ENCODE measurements at regions not wholly inside any gene's neighbourhood (a gene's known extent, or its start where the extent isn't known, plus 50 kb on each side); places are given as distances from the start of the nearest gene placed in this dataset.

DNA sequence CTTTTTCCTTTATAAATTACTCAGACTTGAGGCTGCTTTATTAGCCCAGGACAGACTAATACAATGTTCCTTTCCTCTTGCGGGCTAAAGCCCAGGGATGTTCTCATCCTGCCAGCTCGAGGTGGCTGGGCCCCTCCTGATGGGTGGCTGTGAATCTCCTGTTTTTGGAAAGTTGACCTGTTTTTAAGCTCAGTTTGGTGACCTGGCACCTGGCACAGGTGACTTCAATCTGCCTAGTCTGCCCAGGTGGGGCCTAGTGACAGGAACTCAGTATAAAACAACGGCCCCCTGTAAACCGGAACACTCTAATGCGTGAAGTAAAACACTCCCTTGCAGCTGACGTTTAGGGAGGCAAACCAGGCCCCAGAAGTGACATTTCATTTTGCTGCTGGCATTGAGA is 92.7 kb upstream of the SNTG2 start:
- DNase-seq = no peak

DNA sequence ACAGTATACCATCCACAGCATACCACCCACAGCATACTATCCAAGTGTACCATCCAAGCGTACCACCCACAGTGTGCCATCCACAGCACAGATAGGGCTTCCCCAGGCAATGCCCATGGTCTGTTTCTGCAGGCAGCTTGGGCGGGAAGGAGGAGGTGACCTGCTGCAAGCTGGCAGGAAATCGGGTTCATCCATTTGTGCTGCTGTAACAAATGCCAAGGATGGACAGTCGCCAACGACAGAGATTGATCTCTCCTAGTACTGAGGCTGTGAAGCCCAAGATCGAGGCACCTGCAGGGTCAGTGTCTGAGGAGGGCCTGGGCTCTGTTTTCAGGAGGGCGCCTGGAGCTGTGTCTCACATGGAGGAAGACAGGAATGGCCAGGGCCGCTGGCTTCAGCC is 93.6 kb upstream of the SNTG2 start:
- DNase-seq = no peak

DNA sequence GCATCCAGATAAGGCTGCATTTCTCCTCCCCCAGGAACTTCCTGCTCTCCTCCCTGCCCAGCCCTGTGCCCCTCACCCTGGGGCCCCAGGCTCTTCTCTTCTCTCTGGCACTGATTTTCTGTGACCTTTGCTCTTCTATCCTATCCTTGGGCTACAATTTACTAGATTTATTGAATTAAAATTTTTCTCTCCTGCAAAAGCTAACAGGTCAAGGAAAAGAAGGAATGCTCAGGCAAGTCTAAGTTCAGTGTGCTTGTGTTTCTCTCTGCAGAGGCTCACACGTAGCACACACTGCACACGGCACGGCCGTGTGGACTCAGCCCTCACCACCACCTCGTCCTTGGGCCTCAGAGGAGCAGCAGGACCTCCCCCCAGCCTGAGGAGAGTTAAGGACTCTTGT is 94.2 kb upstream of the SNTG2 start:
- DNase-seq = no peak

DNA sequence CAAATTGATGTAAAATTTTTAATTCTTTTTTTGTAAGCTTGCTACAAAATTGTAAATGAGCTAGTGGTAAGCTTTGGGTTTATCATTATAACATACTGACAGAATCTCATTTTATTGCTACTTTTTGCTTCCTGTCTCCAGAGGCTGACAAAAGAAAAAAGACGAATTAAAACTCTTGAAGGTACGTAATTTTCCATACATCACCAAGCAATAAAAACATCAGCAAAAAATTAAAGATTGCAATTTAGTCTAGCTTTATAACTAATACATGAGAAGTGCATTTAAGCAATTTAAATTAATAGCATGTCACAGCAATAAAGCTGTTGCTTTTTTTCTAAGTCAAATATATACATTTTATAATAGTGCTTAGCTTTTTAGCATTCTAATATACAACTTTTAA is 94.6 kb upstream of the SNTG2 start:
- no peak for DNase-seq

DNA sequence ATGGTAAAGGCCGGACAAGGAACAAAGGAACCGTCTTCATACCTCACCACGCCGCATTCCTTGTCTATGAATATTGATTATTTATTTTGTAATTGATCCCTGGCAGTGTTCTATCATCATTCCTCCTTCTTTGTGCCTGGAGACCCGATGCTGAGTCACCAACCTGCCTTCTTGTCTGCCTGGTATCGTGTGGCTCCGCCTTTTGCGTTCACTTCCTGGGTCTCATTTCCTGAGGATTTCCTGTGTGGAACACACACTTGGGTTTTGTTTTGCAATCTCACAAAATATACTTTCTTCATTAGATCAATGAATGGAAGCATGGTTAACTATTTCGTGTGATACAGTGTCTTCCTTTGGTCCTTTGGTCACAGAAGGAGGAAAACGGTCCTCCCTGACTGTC is 95.5 kb upstream of the SNTG2 start:
- no peak for DNase-seq

DNA sequence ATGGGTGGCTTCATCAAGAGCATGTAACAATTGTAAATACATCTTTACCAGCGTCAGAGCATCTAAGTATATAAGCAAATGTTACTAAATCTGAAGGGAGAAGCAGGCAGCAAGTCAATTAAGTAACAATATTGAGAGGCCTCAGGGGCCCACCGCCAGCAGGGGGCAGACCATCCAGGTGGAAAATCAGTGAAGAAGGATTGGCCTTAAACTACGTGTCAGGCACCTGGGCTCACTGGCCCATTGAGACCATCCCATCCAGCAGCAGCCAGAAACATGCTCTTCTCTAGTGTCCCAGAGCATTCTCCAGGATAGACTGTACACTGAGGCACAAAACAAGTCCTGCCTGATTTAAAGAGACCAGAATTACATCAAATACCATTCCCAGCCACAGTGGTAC is 96.2 kb upstream of the SNTG2 start:
- no peak for DNase-seq

DNA sequence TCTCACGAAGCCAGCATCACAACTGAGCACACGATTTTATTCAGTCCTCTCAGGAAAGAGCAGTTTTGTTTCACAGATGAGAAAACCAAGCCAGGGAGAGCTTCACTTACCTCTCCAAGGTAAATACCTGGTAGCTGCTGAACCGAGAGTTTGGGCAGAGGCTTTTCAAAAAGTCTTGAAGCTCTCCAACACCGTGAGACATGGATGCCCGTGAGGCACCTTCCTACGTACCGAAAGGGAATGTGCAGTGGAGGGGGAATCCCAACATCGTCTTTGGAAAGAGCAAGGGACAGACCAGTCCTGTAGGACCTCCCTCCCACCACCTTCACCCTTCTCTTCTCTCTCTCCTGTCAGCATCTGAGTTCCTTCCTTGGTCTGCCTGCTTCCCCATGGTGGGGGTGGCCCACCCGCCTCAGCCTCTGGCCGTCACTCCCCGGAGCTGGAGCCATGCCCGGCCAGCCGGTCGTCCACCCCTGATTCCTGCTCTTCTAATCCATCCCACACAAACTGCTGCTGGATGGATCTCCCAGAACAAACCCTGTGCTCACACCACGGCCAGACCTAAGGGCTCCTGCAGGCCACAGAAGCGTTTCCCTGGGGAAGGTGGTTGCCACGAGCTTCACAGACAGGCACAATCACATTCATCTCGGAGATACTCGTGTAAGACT is 97.3 kb upstream of the SNTG2 start:
- DNase-seq = no peak

DNA sequence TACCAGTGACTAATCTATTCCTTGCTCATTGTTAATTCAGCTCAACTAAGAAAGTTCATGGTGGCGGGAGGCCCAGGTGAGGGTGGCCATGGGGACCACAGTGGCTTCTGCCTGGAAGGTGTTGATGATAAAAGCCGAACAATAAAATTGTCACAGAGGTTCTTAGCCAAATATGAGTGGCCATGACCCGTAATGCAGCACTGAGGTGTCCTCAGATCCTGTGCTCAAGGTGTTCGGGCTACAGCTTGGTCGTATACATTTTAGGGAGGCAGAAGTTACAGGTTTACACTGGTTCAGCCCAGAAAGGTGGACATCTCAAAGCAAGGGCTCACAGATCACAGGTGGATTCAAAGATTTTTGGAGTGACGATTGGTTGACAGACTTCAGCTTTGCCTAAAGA is 98.5 kb upstream of the SNTG2 start:
- DNase-seq = no peak

DNA sequence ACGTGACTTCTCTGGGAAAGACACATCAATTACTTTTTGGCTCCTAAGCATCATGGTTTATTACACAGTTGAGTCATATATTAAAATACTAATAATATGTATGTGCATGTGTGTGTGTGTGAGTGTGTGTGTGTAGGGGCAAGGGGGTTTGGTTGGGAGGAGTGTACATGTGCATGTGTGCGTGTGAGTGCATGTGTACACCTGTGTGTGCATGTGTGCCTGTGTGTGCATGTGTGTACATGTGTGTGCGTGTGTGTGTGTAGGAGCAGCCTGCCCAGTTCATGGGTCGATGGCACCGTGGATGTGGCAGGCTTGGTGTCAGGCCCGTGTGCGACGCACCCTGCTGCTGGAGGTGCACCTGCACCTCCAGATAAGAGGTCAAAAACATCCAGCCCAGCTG is 99.0 kb upstream of the SNTG2 start:
- no peak for DNase-seq

DNA sequence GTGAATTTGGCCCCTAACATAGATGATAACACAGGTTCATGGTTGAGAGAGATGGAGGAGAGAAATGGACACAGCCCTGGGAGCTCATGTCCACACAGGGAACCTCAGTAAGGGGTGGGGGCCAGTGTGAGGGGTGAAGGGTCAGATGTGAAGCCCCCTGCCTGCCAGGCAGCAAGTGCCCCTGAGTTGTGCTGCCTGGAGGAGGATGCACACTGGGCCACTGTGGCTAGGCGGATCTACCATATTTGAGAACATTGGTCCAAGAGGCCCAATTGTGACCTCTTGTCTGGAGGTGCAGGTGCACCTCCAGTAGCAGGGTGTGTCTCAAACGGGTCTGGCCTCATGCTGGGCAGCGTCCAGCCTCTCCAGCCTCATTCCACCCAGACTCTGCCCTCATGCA is 99.6 kb upstream of the SNTG2 start:
- DNase-seq = no peak

DNA sequence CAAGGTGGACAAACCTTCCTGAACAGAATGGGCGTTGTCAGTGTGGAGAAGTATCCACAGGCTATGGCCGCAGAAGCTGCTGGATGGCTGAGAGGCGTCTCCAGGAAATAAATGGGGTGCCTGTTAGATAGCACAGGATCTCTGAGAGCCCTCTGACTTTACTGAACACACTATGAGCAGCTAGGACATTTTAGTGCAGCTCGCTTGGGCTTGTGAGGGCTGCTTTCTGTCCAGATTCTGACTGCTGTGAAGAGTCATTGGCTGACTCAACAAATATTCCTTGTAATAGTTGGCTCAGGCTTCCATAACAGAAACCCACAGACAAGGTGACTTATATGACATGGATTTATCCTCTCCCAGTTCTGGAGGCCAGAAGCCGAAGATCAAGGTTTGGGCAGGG is 100.2 kb upstream of the SNTG2 start:
- DNase-seq = no peak

DNA sequence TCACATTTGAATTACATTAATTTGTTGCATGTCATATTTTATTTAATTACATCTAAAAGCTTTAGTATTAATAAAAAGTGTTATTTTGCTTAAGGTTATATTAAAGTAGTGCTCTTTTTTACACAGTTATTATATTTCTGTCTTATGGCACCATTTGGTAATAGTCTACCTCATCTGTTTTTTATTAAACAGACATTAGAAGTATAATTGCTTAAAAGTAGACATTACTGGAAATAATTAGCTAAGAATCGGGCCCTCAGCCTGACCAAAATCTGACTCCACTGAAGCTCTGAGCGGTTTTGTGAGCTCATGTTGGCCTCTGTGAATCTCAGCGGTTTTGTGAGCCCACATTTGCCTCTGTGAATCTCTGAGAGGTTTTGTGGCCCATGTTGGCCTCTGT is 102.5 kb upstream of the SNTG2 start:
- no peak for DNase-seq

DNA sequence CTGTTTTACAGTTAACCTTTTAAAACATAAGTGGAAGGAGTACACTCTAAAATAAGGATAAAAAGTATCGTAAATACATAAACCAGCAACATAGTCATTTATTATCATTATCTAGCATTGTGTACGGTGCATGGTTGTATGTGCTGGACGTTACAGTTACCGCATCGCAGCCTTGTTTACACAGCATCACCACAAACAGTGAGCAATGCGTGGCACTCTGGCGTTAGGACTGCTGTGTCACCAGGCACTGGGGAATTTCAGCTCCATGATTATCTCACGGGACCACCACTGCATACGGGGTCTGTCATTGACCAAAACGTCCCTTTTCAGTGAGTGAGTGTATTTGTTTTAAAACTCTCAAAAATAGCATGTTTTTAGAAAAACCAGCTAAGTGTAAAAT is 103.0 kb upstream of the SNTG2 start:
- no peak for DNase-seq

DNA sequence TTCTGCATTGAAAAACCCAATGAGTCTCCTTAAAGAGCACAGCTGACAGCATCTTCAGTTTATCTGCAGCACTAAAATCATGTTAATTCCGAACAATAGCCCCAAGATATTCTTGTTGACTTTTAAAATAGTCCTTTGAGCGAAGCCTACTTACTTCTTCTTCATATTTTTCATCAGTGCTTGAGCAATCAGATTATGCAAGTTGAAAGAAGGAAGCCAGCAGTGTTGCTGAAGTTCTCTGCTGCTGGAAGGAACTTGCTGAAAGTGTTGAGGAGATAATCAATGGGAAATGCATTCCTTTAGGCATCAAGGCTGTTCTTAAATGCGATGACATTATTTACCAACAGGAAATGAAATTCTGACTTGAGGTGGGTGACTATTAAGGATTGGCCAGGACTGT is 105.9 kb upstream of the SNTG2 start:
- DNase-seq = no peak

DNA sequence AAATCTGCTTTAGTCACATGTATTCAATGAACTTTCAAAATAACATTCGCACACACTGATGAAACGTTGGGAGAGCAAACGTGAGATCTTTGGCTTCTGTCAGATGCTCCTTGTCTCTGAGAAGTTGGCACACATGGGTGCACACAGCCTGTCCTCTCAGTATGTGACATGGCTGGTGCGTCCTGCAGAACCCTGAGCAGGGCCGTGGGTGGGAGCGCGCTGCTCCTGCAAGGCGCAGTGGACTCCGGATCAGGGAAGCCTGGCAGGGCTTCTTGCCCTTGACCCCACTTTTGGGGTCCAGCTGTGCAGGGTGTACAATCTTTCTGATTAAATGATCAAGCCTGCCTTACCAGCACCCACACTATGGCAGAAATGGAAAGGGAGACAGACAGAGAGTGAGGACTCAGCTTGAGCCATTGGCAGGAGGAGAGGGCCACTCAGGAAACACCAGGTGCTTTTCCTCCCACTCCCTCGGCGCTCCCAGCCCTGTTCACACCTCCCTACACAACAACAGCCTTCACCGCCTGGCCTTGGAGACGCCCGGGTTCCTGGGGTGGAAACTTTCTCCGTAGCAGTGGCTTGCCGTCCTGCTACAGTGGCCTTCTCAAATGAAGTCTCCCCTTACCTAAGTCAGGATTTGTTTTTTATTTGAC is 108.4 kb upstream of the SNTG2 start:
- DNase-seq = no peak

DNA sequence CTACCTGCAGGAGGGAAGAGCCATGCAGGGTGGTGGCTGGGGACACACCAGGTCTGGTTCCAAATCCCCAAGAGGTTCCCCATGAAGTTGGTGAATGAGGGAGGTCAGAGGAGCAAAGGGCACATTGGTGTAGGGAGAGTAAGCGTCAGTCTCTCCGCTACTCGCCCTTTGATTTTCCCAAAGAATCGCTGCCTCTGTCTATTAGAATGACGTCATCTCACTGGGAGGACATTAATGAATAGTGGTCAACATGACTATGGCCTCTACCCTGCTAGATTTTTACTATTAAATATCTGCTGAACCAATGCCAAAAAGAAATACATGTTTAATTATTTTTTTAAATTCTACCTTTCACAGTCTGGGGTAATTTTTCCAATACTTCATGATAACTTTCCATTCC is 109.6 kb upstream of the SNTG2 start:
- DNase-seq = no peak

DNA sequence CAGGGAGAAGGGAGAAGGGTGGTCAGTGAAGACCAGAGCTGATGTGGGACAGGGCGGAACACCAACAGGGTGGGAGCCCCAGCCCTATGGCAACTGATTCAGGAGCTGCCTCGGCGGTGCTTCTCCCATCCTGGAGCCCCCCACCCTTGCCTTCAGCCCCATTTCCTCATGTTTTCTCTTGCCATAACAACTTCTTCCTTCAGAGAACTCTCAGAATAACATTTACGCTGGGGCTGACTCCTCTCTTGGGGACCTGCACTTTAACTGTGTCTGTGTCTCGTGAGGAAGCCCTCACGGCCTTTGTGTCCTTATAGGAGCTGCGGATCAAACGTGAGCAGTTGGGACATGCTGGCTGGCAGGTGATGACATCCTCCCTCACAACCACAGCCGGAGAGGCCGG is 116.4 kb upstream of the SNTG2 start:
- DNase-seq = no peak

DNA sequence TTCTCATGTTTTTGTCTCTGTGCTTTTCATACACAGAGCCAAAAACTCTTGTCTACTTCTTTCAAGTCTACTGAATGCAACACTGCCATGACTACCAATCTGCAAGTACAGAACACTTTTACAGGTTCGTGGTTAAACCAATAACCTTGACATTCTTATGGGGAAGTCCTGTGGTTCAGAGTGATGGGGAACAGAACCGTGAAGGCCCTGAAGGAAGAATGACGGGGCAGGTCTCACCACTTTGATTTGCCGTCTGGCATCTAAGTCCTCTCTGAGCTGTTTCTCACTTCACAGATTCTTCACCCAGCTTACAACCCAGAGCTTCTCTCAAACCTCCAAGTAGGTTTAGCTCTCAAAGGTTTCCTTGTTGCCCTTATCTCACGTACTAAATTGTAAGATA is 117.5 kb upstream of the SNTG2 start:
- DNase-seq = no peak

DNA sequence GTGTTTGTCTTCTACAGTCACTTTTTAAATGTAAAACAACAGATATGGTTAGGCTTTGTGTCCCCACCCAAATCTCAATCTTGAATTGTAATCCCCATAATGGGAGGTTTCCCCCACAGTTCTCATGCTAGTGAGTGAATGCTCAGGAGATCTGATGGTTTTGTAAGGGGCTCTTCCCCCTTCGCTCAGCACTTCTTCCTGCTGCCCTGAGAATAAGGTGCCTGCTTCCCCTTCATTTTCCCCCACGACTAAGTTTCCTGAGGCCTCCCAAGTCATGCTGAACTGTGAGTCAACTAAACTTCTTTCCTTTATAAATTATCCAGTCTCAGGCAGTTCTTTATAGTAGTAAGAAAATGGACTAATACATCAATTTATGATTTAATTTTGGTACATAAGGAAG is 118.0 kb upstream of the SNTG2 start:
- DNase-seq = no peak

DNA sequence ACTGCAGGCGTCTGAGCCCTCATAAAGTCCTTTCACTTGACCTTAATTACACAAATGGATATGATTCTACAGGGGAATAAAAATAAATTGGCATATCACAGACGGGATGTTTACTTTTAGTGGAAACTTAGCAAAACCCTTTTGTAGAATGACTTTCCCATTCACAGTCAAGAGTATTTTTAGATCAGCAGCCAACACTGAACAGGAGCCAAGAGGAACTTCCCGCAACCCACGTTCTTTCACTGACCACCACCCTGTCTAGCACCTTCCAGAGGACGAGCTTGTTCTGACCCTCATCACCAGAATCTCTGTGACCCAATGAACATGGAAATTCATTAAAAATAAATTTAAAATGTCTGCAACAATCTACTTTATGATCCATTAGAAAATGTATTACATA is 119.0 kb upstream of the SNTG2 start:
- DNase-seq = no peak

DNA sequence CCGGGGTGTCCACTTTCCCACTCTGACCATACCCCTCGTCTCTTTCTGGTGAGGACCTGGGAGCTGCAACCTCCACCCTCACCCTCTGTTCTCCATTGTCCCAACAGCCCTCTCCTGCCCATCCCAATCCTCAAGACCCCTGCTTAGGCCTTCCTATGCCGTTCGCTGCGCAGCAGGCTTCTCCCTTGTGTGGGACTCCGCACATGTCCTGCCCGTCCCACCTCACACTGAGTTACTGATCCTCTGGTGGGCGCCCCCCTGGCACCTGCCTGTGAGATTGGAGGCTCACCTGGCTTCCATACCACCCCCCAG is 119.5 kb upstream of the SNTG2 start:
- no peak for DNase-seq

DNA sequence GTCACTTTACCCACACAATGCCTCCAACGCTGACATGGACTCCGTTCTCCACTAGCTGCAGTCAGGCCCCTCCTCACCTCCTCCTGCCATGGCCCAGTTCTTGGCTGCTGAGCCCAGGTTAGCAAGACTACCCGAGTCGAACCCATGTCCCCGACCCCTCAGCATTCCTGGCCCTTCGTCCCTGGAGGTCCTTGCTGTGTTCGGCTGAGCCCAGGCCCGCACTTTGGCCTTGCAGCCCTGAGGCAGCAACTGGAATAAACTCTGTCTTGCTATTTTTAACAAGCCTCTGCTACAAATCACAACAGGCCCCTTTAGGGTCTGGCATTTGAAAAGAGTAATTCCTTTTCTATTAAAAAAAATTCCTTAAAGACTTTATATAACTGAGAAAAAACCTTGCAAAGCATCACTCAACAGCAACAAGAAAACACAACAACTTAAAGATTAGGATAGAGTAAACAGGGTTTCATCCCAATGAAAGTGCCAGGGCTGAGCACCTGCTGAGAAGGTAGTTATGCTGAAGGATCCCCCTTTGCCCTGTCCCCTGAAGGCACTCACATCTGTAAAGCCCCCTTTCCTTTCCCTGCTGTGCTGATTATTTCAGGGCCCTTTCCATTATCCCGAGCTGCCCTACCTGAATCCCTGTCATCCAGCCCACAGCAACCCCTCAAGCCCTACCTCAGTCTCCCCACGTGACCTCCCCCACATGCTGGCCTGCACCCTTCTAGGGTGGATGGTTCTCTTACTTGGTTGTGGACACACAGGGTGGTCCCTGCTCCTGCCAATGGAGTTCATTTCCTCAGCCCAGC is 120.0 kb upstream of the SNTG2 start:
- no peak for DNase-seq

DNA sequence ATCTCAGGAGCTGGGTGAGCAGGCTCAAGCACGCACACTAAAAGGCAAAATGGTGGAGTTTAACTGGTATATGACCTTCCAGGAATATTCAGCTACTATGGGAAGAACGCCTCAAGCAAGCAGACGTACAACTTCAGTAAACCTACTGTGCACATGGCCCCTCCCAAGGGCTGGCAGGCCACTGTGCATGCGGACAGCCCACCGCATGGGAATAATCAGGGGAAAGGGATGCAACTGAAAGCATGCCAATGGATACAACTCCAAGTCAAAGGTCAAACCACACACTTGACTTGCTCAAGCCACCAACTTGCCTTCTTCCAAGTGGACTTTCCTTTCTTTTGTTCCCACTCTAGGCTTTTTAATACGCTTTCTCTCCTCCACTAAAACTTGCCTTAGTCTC is 121.6 kb upstream of the SNTG2 start:
- no peak for DNase-seq

DNA sequence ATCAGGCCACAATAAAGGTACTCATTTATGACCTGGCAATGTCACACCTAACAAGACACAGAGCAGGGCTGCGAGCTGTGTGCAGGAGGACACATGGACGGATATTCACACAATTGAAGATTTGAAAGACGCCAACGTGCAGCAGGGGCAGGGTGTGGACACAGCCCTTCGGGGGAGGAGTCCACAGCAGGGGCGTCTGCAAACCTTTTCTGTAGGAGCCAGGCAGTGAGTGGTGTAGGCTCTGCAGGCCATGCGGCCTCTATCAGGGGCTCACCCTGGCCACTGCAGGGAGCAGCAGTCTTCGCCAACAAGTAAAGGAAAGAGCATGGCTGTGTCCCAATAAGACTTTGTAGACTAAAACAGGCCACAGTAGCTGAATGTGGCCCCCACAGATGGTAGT is 125.7 kb upstream of the SNTG2 start:
- no peak for DNase-seq

DNA sequence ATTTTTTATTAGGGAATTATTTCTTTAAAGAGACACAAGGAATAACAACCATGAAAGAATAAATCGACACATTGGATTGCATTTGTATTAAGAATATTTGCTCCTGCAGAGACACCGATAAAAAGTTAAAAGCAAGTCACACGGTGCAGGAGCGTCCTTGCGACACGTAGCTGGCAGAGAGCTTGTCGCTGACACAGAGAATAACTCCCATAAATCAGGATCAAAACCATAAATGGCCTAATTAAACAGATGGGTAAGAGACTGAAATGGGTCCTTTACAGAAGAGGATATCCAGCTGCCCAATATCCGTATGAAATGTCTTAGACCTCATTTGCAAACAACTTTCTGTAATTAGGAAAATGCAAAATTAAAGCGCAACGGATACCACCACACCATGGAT is 126.1 kb upstream of the SNTG2 start:
- no peak for DNase-seq
